ENCODE measurements at regions not wholly inside any gene's neighbourhood (a gene's known extent, or its start where the extent isn't known, plus 50 kb on each side); places are given as distances from the start of the nearest gene placed in this dataset.

- H3K4me3 ChIP-seq: no peak overlapping the region
- H3K36me3 ChIP-seq: no peaks in the 10 kb centered on the region
- 47 to 84% methylated on average over 7 of the region's 7 CpGs for WGBS, 2 donors
- intact Hi-C loops (cut with DNase I): no loop called here
- TF ChIP-seq, protein P1, sequence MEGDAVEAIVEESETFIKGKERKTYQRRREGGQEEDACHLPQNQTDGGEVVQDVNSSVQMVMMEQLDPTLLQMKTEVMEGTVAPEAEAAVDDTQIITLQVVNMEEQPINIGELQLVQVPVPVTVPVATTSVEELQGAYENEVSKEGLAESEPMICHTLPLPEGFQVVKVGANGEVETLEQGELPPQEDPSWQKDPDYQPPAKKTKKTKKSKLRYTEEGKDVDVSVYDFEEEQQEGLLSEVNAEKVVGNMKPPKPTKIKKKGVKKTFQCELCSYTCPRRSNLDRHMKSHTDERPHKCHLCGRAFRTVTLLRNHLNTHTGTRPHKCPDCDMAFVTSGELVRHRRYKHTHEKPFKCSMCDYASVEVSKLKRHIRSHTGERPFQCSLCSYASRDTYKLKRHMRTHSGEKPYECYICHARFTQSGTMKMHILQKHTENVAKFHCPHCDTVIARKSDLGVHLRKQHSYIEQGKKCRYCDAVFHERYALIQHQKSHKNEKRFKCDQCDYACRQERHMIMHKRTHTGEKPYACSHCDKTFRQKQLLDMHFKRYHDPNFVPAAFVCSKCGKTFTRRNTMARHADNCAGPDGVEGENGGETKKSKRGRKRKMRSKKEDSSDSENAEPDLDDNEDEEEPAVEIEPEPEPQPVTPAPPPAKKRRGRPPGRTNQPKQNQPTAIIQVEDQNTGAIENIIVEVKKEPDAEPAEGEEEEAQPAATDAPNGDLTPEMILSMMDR (IDR thresholded peaks at IDR 0.05): no peak
- TF ChIP-seq POLR2A (IDR thresholded peaks at IDR 0.05): no peak
- no peaks in the 10 kb centered on the region for H3K4me1 ChIP-seq
- DNase-seq: no peak
- H3K27ac ChIP-seq: no peak overlapping the region
- H3K9me3 ChIP-seq: no peaks in the 10 kb centered on the region
- no peaks in the 10 kb centered on the region for H3K27me3 ChIP-seq
Observed at GRCh38 chr6:134846031-134846430, 103.9 kb downstream of the ALDH8A1 start.

DNA sequence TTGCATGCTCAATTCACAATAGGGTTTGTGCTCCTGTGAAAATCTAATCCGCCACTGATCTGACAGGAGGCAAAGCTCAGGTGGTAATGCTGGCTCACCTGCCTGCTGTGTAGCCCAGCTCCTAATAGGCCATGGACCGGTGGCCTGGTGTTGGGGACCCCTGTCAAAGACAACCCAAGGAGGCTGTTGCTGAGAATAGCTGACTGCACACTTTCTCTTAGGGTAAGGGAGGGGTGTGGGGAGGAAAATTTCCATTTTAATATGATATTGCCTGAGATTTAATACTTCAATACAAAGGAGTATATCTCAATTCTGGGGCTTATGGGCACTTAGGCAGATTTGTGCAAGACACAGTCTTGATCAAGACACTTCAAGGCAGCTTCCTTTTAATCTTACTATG lies 105.8 kb downstream of the ALDH8A1 start:
- Histone ChIP-seq H3K36me3 (no peaks in the 10 kb centered on the region), H3K4me3 (no peak overlapping the region), H3K27me3 (no peaks in the 10 kb centered on the region), H3K4me1 (no peaks in the 10 kb centered on the region), H3K27ac (no peak overlapping the region), H3K9me3 (no peaks in the 10 kb centered on the region)
- 71 to 100% methylated on average over 1 of the region's 2 CpGs for WGBS, 2 donors
- TF ChIP-seq, protein P1 (IDR thresholded peaks at IDR 0.05): no peak
- TF ChIP-seq POLR2A (IDR thresholded peaks at IDR 0.05): no peak
- DNase-seq: no peak
- intact Hi-C loops (cut with DNase I): no loop called here

- 65 to 82% methylated on average over 3 to 5 of the region's 7 CpGs for WGBS, 2 donors
- TF ChIP-seq, protein P1 (IDR thresholded peaks at IDR 0.05): no peak
- TF ChIP-seq POLR2A (IDR thresholded peaks at IDR 0.05): no peak
- no peaks in the 10 kb centered on the region for H3K9me3 ChIP-seq
- H3K4me1 ChIP-seq: peaks cover 0 to 12% (median 11%) of the 10 kb centered on the region in 3 donors
- H3K36me3 ChIP-seq: no peaks in the 10 kb centered on the region
- intact Hi-C loops (cut with DNase I): no loop called here
- H3K27ac ChIP-seq: no peak overlapping the region
- H3K27me3 ChIP-seq: no peaks in the 10 kb centered on the region
- no peak for DNase-seq
- H3K4me3 ChIP-seq: no peak overlapping the region
Observed at GRCh38 chr6:134840086-134840867, 109.6 kb downstream of the ALDH8A1 start.

- intact Hi-C loops (cut with DNase I): no loop called here
- Histone ChIP-seq H3K4me3 (no peak overlapping the region), H3K4me1 (peaks cover 0 to 13% (median 12%) of the 10 kb centered on the region in 3 donors), H3K27ac (peak overlapping the region in 3 of 4 donors; percentile 19 to 58 (median 40)), H3K36me3 (no peaks in the 10 kb centered on the region), H3K27me3 (no peaks in the 10 kb centered on the region), H3K9me3 (no peaks in the 10 kb centered on the region)
- 49 to 61% methylated on average over 2 of the region's 2 CpGs for WGBS, 2 donors
- TF ChIP-seq POLR2A (IDR thresholded peaks at IDR 0.05): no peak
- TF ChIP-seq, protein P1 (IDR thresholded peaks at IDR 0.05): no peak
- no peak for DNase-seq
Observed at GRCh38 chr6:134835993-134836392, 113.9 kb downstream of the ALDH8A1 start.

DNA sequence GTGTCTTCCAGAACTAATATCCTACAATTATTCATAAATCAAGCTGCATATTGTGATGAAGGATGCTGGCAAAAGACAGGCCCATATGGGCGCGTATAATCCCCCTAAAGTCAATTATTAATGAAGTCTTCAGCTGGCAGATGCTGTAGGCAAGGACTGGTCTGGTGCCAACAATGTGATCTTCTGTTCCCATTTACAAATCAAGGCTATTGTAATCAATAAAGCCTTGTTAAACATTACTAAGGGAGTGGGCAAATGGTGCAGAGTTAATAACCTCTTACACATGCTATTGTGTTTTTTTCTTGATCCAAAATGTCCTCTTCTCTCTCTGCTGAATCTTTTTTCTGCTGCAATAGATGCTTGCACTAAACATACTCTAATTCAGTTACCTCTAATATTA lies 119.0 kb downstream of the ALDH8A1 start:
- 57 to 90% methylated on average over 2 of the region's 2 CpGs for WGBS, 2 donors

More for the DNA sequence above, 119.0 kb downstream of the ALDH8A1 start:
- Histone ChIP-seq H3K36me3 (no peaks in the 10 kb centered on the region), H3K4me3 (no peak overlapping the region), H3K9me3 (no peaks in the 10 kb centered on the region), H3K4me1 (peaks cover 6 to 30% (median 14%) of the 10 kb centered on the region in 3 donors), H3K27ac (no peak overlapping the region), H3K27me3 (no peaks in the 10 kb centered on the region)
- intact Hi-C loops (cut with DNase I): no loop called here
- no peak for DNase-seq
- TF ChIP-seq, protein P1 (IDR thresholded peaks at IDR 0.05): no peak
- no peak for TF ChIP-seq POLR2A (IDR thresholded peaks at IDR 0.05)
